Neural cell (in vitro differentiated cells): ENCODE measurements at regions not wholly inside any gene's neighbourhood (a gene's known extent, or its start where the extent isn't known, plus 50 kb on each side); places are given as distances from the start of the nearest gene placed in this dataset.

Source experiments
- CTCF ChIP-seq: fragments of 450-650 bp; IDR thresholded peaks from 2 replicates; pipeline ENCODE4 v1.5.1; 2014; ENCODE audit warnings: antibody characterized with exemption, mild to moderate bottlenecking, moderate library complexity; ENCODE audit not compliant: poor library complexity, severe bottlenecking
- EP300 ChIP-seq: fragments of 450-650 bp; conservative IDR thresholded peaks from 2 replicates; pipeline ENCODE4 v1.6.1; 2014; ENCODE audit warnings: antibody characterized with exemption, mild to moderate bottlenecking, moderate library complexity; ENCODE audit not compliant: poor library complexity, severe bottlenecking
- POLR2AphosphoS5 ChIP-seq: IDR thresholded peaks from 2 replicates; pipeline ENCODE4 v1.6.1; 2012
- SMC3 ChIP-seq: fragments of 450-650 bp; conservative IDR thresholded peaks from 2 replicates; pipeline ENCODE4 v1.6.1; 2014; ENCODE audit warnings: antibody characterized with exemption, mild to moderate bottlenecking, moderate library complexity; ENCODE audit not compliant: poor library complexity

GRCh38 chr4:32680946-32681345, 1960.8 kb downstream of the PCDH7 start:
- no peak for TF ChIP-seq CTCF
- no peak for TF ChIP-seq SMC3
- TF ChIP-seq EP300 = peak; percentile 80
- TF ChIP-seq POLR2AphosphoS5 = peak; percentile 62
